ENCODE measurements at regions not wholly inside any gene's neighbourhood (a gene's known extent, or its start where the extent isn't known, plus 50 kb on each side); places are given as distances from the start of the nearest gene placed in this dataset.

GRCh38 chr16:65543781-65544740 is 422.2 kb upstream of the CDH11 start:
- CTCF ChIA-PET = no interaction called here
- H4K20me1 ChIP-seq (ENCODE audit: insufficient read depth, low read length) = no peaks in the 10 kb centered on the region
- no peak overlapping the region for H2BK5ac ChIP-seq (ENCODE audit: low read depth, low read length, poor library complexity, severe bottlenecking)
- no peak for ATAC-seq (ENCODE audit: low read depth)
- no peak overlapping the region for H3K9ac ChIP-seq (ENCODE audit: low read depth, low read length)
- H2AK9ac ChIP-seq (replicated peaks; ENCODE audit: low read depth, low read length, poor library complexity) = peak overlapping the region; percentile 20
- H3K36me3 ChIP-seq (ENCODE audit: control insufficient read depth, insufficient read depth, low read length) = no peaks in the 10 kb centered on the region
- no TSS peak for BruUV-seq (replicated peaks)
- peak overlapping the region; percentile 4; the same call in 1 of the 2 replicates for H4K91ac ChIP-seq (ENCODE audit: insufficient read depth, low read depth, low read length)
- DNase-seq = no peak
- H3K4ac ChIP-seq (ENCODE audit: low read depth, low read length) = no peak overlapping the region
- H3K9me3 ChIP-seq (ENCODE audit: control insufficient read depth, insufficient read depth, low read length) = no peaks in the 10 kb centered on the region
- dilution Hi-C loops (cut with HindIII; ENCODE audit: low sequenced_read_pairs, unreplicated experiment) = no loop called here
- peaks cover 5% of the 10 kb centered on the region; the same call in 1 of the 2 replicates for H3K9me1 ChIP-seq (ENCODE audit: insufficient read depth, low read length)
- no peak overlapping the region for H3K4me2 ChIP-seq (ENCODE audit: low read depth, low read length)
- no peak overlapping the region for H3K23ac ChIP-seq (ENCODE audit: low read depth, low read length)
- peak overlapping the region; percentile 52; the same call in 1 of the 2 replicates for H2BK20ac ChIP-seq (ENCODE audit: low read depth, low read length)
- peaks cover 19% of the 10 kb centered on the region for H3K4me1 ChIP-seq (ENCODE audit: control insufficient read depth, insufficient read depth, low read length)
- H4K8ac ChIP-seq (ENCODE audit: low read depth in 2 of 2, low read length in 2 of 2) = no peak overlapping the region
- H3K14ac ChIP-seq (replicated peaks; ENCODE audit: low read depth, low read length) = no peak overlapping the region
- H2AK5ac ChIP-seq (ENCODE audit: low read depth, low read length) = peak overlapping the region; percentile 17; the same call in 1 of the 2 replicates
- H3K27ac ChIP-seq (ENCODE audit: insufficient read depth, low read length) = no peak overlapping the region
- H3K4me3 ChIP-seq (ENCODE audit: insufficient read depth, low read depth, low read length) = no peak overlapping the region
- TF ChIP-seq POLR2A (IDR thresholded peaks at IDR 0.05; ENCODE audit: low read depth, low read length) = no peak
- no peak for TF ChIP-seq CEBPB (IDR thresholded peaks at IDR 0.05; ENCODE audit: low read depth, low read length)
- TF ChIP-seq CHD1 (IDR thresholded peaks at IDR 0.05; ENCODE audit: low read depth, low read length) = no peak
- TF ChIP-seq RCOR1 (IDR thresholded peaks at IDR 0.05; ENCODE audit: insufficient replicate concordance, low read length) = no peak
- TF ChIP-seq NFE2L2 (IDR thresholded peaks at IDR 0.05; ENCODE audit: low read depth, low read length) = no peak
- in situ Hi-C loops (cut with MboI; ENCODE audit: low sequenced_read_pairs) = no loop called here
- H3K27me3 ChIP-seq (ENCODE audit: control insufficient read depth, insufficient read depth, low read length) = no peaks in the 10 kb centered on the region
- 80% methylated on average over 1 of the region's 5 CpGs; no CpG with 5 or more reads in 1 of the 2 experiments for WGBS, 2 experiments (ENCODE audit: extremely low coverage in 2 of 2, insufficient read length in 1 of 2)
- H2BK15ac ChIP-seq (ENCODE audit: low read depth, low read length) = peak overlapping the region; percentile 67; the same call in 1 of the 3 replicates
- no peak overlapping the region for H2AFZ ChIP-seq (replicated peaks; ENCODE audit: low read length, poor library complexity)
- H4K5ac ChIP-seq (ENCODE audit: low read depth, low read length) = no peak overlapping the region
- peak overlapping the region; percentile 20; the same call in 1 of the 2 replicates for H3K18ac ChIP-seq (ENCODE audit: low read depth, low read length)
- POLR2A ChIA-PET (ENCODE audit: unreplicated experiment) = no interaction called here
- no peak overlapping the region for H2BK120ac ChIP-seq (ENCODE audit: low read depth, low read length)
- intact Hi-C loops (cut with micrococcal nuclease) = no loop called here
- no peak overlapping the region for H3K56ac ChIP-seq (ENCODE audit: extremely low read depth, insufficient read depth, low read length)
- H3K79me1 ChIP-seq (ENCODE audit: low read depth in 1 of 2, low read length in 2 of 2) = no peaks in the 10 kb centered on the region
